Activated CD8-positive, alpha-beta memory T cell treated with anti-CD3 and anti-CD28 coated beads for 24 hours (primary cell): ENCODE measurements at regions not wholly inside any gene's neighbourhood (a gene's known extent, or its start where the extent isn't known, plus 50 kb on each side); places are given as distances from the start of the nearest gene placed in this dataset.
"Not testable (repeated sequence)": the region's sequence is repeated elsewhere in the genome, so short reads cannot be mapped to it uniquely, and the experiment has no call there.

ENCODE experiments used
- DNase-seq: peaks from one replicate; pipeline ENCODE4 v3.0.0-alpha.2; 2020

GRCh38 chr14:106721926-106722325, 1195.5 kb downstream of the TMEM121 start:
- not testable (repeated sequence) for DNase-seq

- not testable (repeated sequence) for DNase-seq
These were observed 1196.7 kb downstream of the TMEM121 start for GRCh38 chr14:106722813-106723687.

- DNase-seq = not testable (repeated sequence)
These were observed 1201.6 kb downstream of the TMEM121 start for GRCh38 chr14:106727962-106728361.

GRCh38 chr14:106728611-106729010, 1202.2 kb downstream of the TMEM121 start:
- DNase-seq = no peak

GRCh38 chr14:106729551-106729950, 1203.2 kb downstream of the TMEM121 start:
- no peak for DNase-seq

- DNase-seq = no peak
These were observed 1207.4 kb downstream of the TMEM121 start for GRCh38 chr14:106733771-106734170.

GRCh38 chr14:106737021-106737420, 1210.6 kb downstream of the TMEM121 start:
- DNase-seq = peak; percentile 72

- no peak for DNase-seq
These were observed 1211.7 kb downstream of the TMEM121 start for GRCh38 chr14:106738075-106738474.

- DNase-seq = not testable (repeated sequence)
These were observed 1212.3 kb downstream of the TMEM121 start for GRCh38 chr14:106738598-106739258.

GRCh38 chr14:106741086-106741827, 1214.9 kb downstream of the TMEM121 start:
- peak; percentile 93 for DNase-seq

- peak; percentile 74 for DNase-seq
These were observed 1218.8 kb downstream of the TMEM121 start for GRCh38 chr14:106745016-106745767.

GRCh38 chr14:106750089-106750488, 1223.7 kb downstream of the TMEM121 start:
- not testable (repeated sequence) for DNase-seq

GRCh38 chr14:106753751-106754150, 1227.4 kb downstream of the TMEM121 start:
- DNase-seq = not testable (repeated sequence)

GRCh38 chr14:106757444-106757843, 1231.1 kb downstream of the TMEM121 start:
- DNase-seq = not testable (repeated sequence)

GRCh38 chr14:106761886-106762816, 1235.8 kb downstream of the TMEM121 start:
- peak; percentile 65 for DNase-seq

GRCh38 chr14:106764968-106765369, 1238.6 kb downstream of the TMEM121 start:
- peak; percentile 67 for DNase-seq

- DNase-seq = peak; percentile 58
These were observed 1239.8 kb downstream of the TMEM121 start for GRCh38 chr14:106766145-106766544.

GRCh38 chr14:106766551-106767277, 1240.3 kb downstream of the TMEM121 start:
- peak; percentile 82 for DNase-seq

GRCh38 chr14:106768230-106768629, 1241.8 kb downstream of the TMEM121 start:
- not testable (repeated sequence) for DNase-seq

GRCh38 chr14:106768972-106769700, 1242.8 kb downstream of the TMEM121 start:
- DNase-seq = not testable (repeated sequence)
